ENCODE measurements at regions not wholly inside any gene's neighbourhood (a gene's known extent, or its start where the extent isn't known, plus 50 kb on each side); places are given as distances from the start of the nearest gene placed in this dataset.
"Not testable (repeated sequence)": the region's sequence is repeated elsewhere in the genome, so short reads cannot be mapped to it uniquely, and the experiment has no call there.

- no peak for DNase-seq (ENCODE audit: low spot score)
Observed at GRCh38 chr13:20312292-20312691, 80.2 kb upstream of the GJB6 start.

- DNase-seq (ENCODE audit: low spot score) = no peak
Observed at GRCh38 chr13:20311596-20311995, 79.5 kb upstream of the GJB6 start.

- no peak for DNase-seq (ENCODE audit: low spot score)
Observed at GRCh38 chr13:20311022-20311421, 78.9 kb upstream of the GJB6 start.

DNA sequence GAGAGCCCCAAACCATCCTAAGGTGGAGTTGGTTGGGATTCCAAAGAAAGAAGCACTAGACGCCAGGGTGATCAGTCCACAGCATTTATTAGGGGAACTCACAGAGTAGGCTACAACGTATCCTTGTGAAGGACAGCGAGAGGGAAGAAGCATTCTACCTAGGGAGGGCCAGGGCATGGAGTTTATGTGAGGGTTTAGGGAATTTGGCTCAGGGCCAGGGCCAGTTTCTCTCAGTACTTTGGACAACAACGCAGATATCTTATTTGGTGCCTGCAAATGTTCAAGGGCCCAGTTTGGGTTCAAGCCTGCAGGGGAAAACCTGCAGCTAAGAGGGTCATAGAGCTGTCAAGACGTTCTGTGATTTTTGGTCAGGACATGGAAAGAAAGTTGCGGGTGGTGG lies 73.9 kb upstream of the GJB6 start:
- no peak for DNase-seq (ENCODE audit: low spot score)

DNA sequence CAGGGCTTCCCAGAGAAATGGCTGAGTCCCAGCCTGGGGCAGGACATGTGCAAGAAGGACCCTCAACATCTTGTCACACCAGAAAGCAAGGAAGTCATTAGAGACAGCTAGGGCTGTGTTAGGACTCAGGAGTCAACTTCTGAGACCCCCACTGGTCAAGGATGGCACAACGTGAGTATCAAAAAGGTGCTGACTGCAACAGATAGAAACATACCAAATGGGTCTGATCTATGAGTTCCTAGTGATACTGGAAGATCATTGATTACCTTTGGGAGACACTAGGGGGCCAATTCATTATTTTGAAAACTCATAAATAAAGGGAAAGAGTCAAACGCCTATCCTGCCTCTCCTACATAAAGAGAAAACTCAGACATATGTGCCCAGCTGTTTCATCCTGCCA lies 73.5 kb upstream of the GJB6 start:
- DNase-seq (ENCODE audit: low spot score) = no peak

- DNase-seq (ENCODE audit: low spot score) = not testable (repeated sequence)
Observed at GRCh38 chr13:20304061-20304460, 71.9 kb upstream of the GJB6 start.

DNA sequence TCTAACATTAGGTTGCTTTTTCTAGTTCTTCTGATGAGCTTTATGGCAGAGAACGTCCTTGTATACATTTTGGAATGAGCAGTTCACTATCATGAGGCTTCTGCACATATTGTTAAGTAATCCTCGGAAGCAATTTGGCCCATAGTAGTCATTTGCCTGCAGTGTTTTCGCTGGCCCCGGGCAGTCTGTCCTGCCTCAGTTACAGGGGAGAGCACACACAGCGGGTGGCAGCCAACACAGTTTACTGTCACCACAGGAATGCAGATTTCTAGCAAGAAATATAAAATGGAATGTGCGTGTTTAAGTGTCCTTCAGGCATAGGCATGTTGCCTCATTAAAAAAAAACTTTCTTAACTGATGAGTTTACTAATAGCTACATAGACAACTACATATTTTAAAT lies 71.5 kb upstream of the GJB6 start:
- no peak for DNase-seq (ENCODE audit: low spot score)

DNA sequence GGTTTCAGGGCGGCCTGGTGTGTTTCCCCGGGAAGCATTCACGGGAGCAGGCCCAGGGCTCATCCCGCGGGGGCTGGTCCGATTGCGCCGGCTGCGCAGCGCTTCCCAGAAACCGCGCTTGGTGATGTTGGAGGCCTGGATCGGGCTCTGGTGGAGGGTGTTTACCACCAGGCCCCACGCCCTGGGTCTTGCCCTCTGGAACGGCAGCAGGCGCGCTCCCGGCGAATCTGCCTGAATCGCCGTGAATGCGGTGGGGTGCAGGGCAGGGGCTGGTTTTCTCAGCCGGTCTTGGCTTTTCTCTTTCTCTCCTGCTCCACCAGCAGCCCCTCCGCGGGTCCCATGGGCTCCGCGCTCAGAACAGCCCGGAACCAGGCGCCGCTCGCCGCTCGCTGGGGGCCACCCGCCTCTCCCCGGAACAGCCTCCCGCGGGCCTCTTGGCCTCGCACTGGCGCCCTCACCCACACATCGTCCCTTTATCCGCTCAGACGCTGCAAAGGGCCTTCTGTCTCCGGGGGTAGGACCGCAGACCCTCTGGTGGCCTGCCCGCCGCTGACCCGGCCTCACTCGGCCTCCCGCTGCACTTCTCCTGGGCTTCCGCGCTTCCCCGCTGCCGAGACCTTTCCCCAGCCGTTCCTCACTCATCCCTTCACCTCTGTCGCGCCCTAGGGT lies 69.4 kb upstream of the GJB6 start:
- no peak for DNase-seq (ENCODE audit: low spot score)

DNA sequence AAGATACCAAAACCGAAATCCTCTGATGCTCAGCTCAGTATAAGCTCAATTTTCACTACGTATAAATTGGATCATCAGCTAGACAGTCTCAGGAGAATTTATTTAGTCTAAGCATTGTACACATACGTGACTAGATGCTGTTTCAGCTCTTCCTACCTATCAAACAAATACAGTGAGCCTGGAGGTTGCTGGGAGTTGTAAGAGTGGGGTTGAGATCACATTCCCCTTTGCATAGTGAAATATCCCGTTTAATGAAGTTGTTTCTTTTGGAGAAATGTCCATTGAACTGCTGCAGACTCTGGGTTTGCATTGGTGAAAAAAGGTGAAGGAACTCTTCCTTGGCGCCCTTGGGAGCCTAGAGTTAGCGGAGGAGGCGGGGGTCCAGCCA lies 68.9 kb upstream of the GJB6 start:
- no peak for DNase-seq (ENCODE audit: low spot score)

DNA sequence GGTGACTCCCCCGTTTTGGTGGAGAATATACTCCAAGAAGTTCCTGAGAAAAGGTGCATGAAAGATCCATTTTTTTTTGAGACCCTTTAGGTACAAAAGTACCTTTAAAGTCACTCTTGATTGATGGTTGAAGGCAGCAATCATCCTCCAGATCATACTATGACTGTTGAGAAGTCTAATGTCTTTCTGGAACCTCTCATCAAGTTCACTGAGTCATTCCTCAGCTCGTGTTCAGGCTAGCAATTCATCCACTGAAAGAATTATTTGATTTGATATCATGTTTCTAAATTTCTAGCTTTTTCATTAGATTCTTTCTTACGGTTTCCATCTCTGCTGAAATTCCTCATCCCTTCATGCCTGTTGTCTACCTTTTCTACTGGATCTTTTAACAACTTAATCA lies 65.1 kb upstream of the GJB6 start:
- no peak for DNase-seq (ENCODE audit: low spot score)

GRCh38 chr13:20295956-20296355 lies 63.8 kb upstream of the GJB6 start:
- DNase-seq (ENCODE audit: low spot score) = no peak

- DNase-seq (ENCODE audit: low spot score) = no peak
Observed at GRCh38 chr13:20294497-20294896, 62.4 kb upstream of the GJB6 start.

DNA sequence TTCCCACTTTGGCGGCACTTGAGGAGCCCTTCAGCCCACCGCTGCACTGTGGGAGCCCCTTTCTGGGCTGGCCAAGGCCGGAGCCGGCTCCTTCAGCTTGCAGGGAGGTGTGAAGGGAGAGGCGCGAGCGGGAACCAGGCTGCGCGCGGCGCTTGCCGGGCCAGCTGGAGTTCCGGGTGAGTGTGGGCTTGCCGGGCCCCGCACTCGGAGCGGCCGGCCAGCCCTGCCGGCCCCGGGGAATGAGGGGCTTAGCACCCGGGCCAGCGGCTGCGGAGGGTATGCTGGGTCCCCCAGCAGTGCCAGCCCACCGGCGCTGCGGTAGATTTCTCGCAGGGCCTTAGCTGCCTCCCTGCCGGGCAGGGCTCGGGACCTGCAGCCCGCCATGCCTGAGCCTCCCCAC lies 60.2 kb upstream of the GJB6 start:
- not testable (repeated sequence) for DNase-seq (ENCODE audit: low spot score)

DNA sequence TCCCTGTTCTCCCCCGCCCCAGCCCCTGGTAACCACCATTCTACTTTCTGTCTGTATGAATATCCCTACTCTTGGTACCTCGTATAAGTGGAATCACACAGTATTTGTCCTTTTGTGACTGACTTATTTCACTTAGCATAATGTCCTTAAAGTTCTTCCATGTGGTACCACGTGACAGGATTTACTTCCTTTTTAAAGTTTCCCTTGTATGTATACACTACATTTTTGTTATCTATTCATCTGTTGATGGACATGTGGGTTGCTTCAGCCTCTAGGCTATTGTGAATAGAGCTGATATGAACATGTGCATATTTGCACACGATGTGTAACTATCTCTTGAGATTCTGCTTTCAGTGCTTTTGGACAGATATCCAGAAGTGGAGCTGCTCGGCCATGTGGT lies 59.6 kb upstream of the GJB6 start:
- no peak for DNase-seq (ENCODE audit: low spot score)

- no peak for DNase-seq (ENCODE audit: low spot score)
Observed at GRCh38 chr13:20291037-20291436, 58.9 kb upstream of the GJB6 start.

DNA sequence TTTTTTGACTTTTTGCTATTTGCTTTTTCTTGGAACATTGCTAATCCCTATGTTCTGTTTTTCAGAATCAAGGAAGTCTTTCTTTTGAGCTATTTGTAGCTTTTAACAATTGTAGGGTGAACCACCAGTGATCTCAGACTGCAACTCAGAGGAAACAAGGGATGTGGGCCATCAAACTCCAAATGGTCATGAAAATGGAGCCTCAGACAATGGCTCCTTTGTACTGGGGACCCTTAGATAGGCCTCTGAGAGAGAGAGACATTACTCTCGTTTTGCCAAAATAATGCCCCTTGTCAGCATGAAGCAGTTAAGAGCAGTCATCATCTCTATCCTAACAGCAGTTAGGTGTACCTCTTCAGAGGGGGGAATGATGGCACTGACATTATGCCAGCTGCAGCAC lies 56.4 kb upstream of the GJB6 start:
- no peak for DNase-seq (ENCODE audit: low spot score)

GRCh38 chr13:20287976-20288375 lies 55.9 kb upstream of the GJB6 start:
- no peak for DNase-seq (ENCODE audit: low spot score)

DNA sequence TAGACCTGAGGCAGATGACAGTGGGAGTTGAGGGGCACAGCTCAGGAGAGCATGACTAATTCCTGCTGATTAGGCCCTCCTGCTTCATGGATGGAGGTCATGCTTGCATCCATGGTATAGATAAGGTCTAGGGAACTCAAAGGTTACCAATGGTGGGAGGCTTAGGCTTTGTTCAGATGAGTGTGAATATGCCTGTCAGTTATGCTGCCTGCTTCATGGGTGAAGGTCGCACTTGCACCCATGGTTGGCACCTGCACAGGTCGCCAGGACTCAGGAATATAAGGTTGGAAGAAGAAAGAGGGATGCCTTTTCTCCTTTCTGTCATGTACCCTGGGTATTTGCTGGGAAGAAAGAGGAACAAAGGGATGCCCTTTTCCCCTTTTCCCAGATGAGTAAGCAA lies 53.4 kb upstream of the GJB6 start:
- no peak for DNase-seq (ENCODE audit: low spot score)

Data from ureter (tissue), 1 donor.